Endothelial cell of umbilical vein (primary cell): ENCODE measurements at regions not wholly inside any gene's neighbourhood (a gene's known extent, or its start where the extent isn't known, plus 50 kb on each side); places are given as distances from the start of the nearest gene placed in this dataset.

Experiments
- BruUV-seq: library from RNA; stranded (reverse); fragments of 400-500 nt; replicated peaks from 2 replicates; lab custom pipeline; 2021; lab: Mats Ljungman, UMichigan
- CTCF ChIA-PET: fragments of 300-600, 350-600 bp; sonication (Branson Sonifier 250); formaldehyde crosslinking; loops from one replicate; lab custom pipeline; 2021; ENCODE audit warnings: antibody characterized with exemption, inconsistent platforms; lab: Charles Lee
- POLR2A ChIA-PET: fragments of 300-600, 350-600 bp; sonication (Branson Sonifier 250); formaldehyde crosslinking; loops from one replicate; lab custom pipeline; 2021; ENCODE audit warnings: antibody characterized with exemption, inconsistent platforms; lab: Charles Lee
- DNase-seq: peaks from one replicate; pipeline ENCODE4 v3.0.0-alpha.2; 2011; ENCODE audit warnings: low read depth, low spot score
- FAIRE-seq: peaks from 2 replicates; lab custom pipeline; 2011; peaks lifted over from hg19 to GRCh38; lab: Jason Lieb, UNC
- H2AFZ ChIP-seq: 2 replicates; pipeline ENCODE4 v1.6.0; 2012; ENCODE audit warnings: low read depth, low read length, control low read depth, inconsistent platforms
- H3K27ac ChIP-seq: 2 replicates; pipeline ENCODE4 v1.5.1; 2011; ENCODE audit warnings: low read depth, mild to moderate bottlenecking, control low read depth, low read length, moderate library complexity; ENCODE audit not compliant: insufficient read depth
- H3K27me3 ChIP-seq, 2 experiments: 2 replicates each; pipeline versions ENCODE4 v1.6.0 to v1.6.1; 2011; ENCODE audit warnings: low read length in 2 of 2, mixed read lengths in 1 of 2; ENCODE audit not compliant: control insufficient read depth in 2 of 2, insufficient read depth in 2 of 2
- H3K36me3 ChIP-seq, 2 experiments: 2 replicates in 1 of 2; 3 replicates in 1 of 2; pipeline ENCODE4 v1.5.1; 2011; ENCODE audit warnings: low read length in 2 of 2, mild to moderate bottlenecking in 1 of 2, moderate library complexity in 1 of 2; ENCODE audit not compliant: control insufficient read depth in 2 of 2, insufficient read depth in 2 of 2; ENCODE audit errors: extremely low read depth in 1 of 2
- H3K4me1 ChIP-seq: 3 replicates; pipeline ENCODE4 v1.5.1; 2011; ENCODE audit warnings: mild to moderate bottlenecking, low read length; ENCODE audit not compliant: control insufficient read depth, insufficient read depth; ENCODE audit errors: extremely low read depth
- H3K4me2 ChIP-seq: 2 replicates; pipeline ENCODE4 v1.6.1; 2011; ENCODE audit warnings: low read length, control low read depth, mixed read lengths; ENCODE audit not compliant: insufficient read depth
- H3K4me3 ChIP-seq, 3 experiments: fragments of 200-600 bp in 1 of 3; sonication (generic), shearing (Covaris generic) in 1 of 3; replicated peaks in 1 of 3; 2 replicates each; pipeline ENCODE4 v1.5.1; 2011 to 2016; ENCODE audit warnings: control low read depth in 3 of 3, low read length in 3 of 3, mild to moderate bottlenecking in 2 of 3, inconsistent platforms in 1 of 3, low read depth in 1 of 3, moderate library complexity in 1 of 3; ENCODE audit not compliant: insufficient read depth in 1 of 3
- H3K79me2 ChIP-seq: 2 replicates; pipeline ENCODE4 v1.6.0; 2012; ENCODE audit warnings: low read length, inconsistent platforms; ENCODE audit not compliant: control insufficient read depth, insufficient read depth
- H3K9ac ChIP-seq: replicated peaks from 2 replicates; pipeline ENCODE3; 2011; ENCODE audit warnings: low read length, control low read depth; ENCODE audit not compliant: insufficient read depth; ENCODE audit errors: extremely low read depth
- H3K9me1 ChIP-seq: replicated peaks from 3 replicates; pipeline ENCODE4 v1.6.0; 2011; ENCODE audit warnings: mild to moderate bottlenecking, low read length; ENCODE audit not compliant: control insufficient read depth, insufficient read depth; ENCODE audit errors: extremely low read depth
- H3K9me3 ChIP-seq: replicated peaks from 2 replicates; pipeline ENCODE4 v1.5.1; 2012; ENCODE audit warnings: low read length, inconsistent platforms; ENCODE audit not compliant: control insufficient read depth, insufficient read depth
- H4K20me1 ChIP-seq: replicated peaks from 2 replicates; pipeline ENCODE3; 2011; ENCODE audit warnings: mild to moderate bottlenecking, low read length; ENCODE audit not compliant: control insufficient read depth, insufficient read depth; ENCODE audit errors: extremely low read depth
- EZH2 ChIP-seq: IDR thresholded peaks from 2 replicates; pipeline ENCODE4 v1.6.1; 2012; ENCODE audit warnings: borderline replicate concordance, low read depth, mild to moderate bottlenecking, moderate library complexity, low read length, inconsistent platforms; ENCODE audit not compliant: severe bottlenecking
- FOS ChIP-seq: IDR thresholded peaks from 2 replicates; pipeline ENCODE4 v1.6.1; 2011; ENCODE audit warnings: mild to moderate bottlenecking, low read length, moderate library complexity, borderline replicate concordance; ENCODE audit not compliant: insufficient read depth
- GATA2 ChIP-seq: IDR thresholded peaks from 2 replicates; pipeline ENCODE4 v1.7.0; 2011; ENCODE audit warnings: low read depth, mild to moderate bottlenecking, moderate library complexity, mixed read lengths, low read length; ENCODE audit not compliant: insufficient read length, insufficient read depth
- JUN ChIP-seq: IDR thresholded peaks from 2 replicates; pipeline ENCODE4 v1.6.1; 2011; ENCODE audit warnings: borderline replicate concordance, low read depth; ENCODE audit not compliant: insufficient read length, insufficient read depth
- MYC ChIP-seq: IDR thresholded peaks from one replicate; pipeline ENCODE4 v1.6.1; 2011; ENCODE audit warnings: mild to moderate bottlenecking, low read depth, low read length
- POLR2A ChIP-seq: IDR thresholded peaks from 2 replicates; pipeline ENCODE4 v1.6.1; 2012; ENCODE audit warnings: low read depth, mild to moderate bottlenecking, control low read depth, low read length
- POLR2AphosphoS5 ChIP-seq: IDR thresholded peaks from 2 replicates; pipeline ENCODE4 v1.6.1; 2012; ENCODE audit warnings: low read depth, mild to moderate bottlenecking, control low read depth, low read length, moderate library complexity; ENCODE audit not compliant: insufficient read depth
- dilution Hi-C: fragments of 300-500 bp; cut with MboI; formaldehyde crosslinking; loops from one replicate; pipeline ENCODE4 v1.15.0; 2019; ENCODE audit warnings: low sequenced_read_pairs; ENCODE audit not compliant: extremely low pct_ligation_motif_present
- intact Hi-C: fragments of 100-400 bp; cut with micrococcal nuclease; formaldehyde crosslinking; loops from one replicate; pipeline ENCODE4 v1.10.0; 2022
- TF ChIP-seq, protein P1 (sequence below): IDR thresholded peaks from 2 replicates; pipeline ENCODE4 v1.6.1; 2011; ENCODE audit not compliant: insufficient read depth, insufficient read length
- TF ChIP-seq, protein P2 (sequence below), 2 donors: IDR thresholded peaks; 1 replicate in 1 of 2; 2 replicates in 1 of 2; pipeline ENCODE4 v1.5.1; 2011; ENCODE audit warnings: low read length in 2 of 2, mild to moderate bottlenecking in 2 of 2, moderate library complexity in 2 of 2, control low read depth in 1 of 2, inconsistent platforms in 1 of 2, low read depth in 1 of 2; ENCODE audit not compliant: insufficient read depth in 1 of 2; ENCODE audit errors: extremely low read depth in 1 of 2

DNA sequence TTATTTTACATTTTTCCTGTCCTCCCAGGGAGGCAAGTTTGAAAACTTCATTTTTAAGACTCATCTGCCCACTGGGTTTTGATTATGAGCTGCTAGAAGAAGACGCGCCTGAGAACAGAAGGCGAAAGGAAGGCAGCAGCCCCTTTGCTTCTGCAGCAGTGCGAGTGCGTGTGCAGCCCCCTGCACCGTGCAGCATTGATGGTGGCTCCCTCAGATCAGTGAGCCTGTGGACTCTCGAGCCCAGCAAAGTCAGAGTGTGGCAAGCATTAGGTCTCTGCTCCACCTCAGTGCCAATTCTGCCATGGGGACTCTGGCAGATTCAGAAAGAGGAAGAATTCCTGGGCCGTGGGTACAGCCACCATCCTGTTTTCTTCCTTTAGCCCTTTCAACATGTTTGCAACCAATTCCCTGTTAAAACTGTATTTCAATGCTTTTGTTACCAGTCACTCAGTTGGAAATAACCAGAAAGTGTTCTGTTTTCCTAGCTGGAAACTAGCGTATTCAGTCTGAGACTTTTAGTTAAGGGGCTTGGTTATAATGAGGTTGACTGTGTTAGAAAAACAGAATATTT lies 134.8 kb upstream of the OGFRL1 start:
- H3K9me1 ChIP-seq = no peaks in the 10 kb centered on the region
- no TSS peak for BruUV-seq
- no peaks in the 10 kb centered on the region for H3K36me3 ChIP-seq
- no peak for TF ChIP-seq MYC
- TF ChIP-seq, protein P1, sequence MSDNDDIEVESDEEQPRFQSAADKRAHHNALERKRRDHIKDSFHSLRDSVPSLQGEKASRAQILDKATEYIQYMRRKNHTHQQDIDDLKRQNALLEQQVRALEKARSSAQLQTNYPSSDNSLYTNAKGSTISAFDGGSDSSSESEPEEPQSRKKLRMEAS = no peak
- TF ChIP-seq, protein P2, sequence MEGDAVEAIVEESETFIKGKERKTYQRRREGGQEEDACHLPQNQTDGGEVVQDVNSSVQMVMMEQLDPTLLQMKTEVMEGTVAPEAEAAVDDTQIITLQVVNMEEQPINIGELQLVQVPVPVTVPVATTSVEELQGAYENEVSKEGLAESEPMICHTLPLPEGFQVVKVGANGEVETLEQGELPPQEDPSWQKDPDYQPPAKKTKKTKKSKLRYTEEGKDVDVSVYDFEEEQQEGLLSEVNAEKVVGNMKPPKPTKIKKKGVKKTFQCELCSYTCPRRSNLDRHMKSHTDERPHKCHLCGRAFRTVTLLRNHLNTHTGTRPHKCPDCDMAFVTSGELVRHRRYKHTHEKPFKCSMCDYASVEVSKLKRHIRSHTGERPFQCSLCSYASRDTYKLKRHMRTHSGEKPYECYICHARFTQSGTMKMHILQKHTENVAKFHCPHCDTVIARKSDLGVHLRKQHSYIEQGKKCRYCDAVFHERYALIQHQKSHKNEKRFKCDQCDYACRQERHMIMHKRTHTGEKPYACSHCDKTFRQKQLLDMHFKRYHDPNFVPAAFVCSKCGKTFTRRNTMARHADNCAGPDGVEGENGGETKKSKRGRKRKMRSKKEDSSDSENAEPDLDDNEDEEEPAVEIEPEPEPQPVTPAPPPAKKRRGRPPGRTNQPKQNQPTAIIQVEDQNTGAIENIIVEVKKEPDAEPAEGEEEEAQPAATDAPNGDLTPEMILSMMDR (IDR thresholded peaks at IDR 0.05; ENCODE audit: extremely low read depth in 1 of 2, insufficient read depth in 1 of 2, low read depth in 1 of 2, low read length in 2 of 2) = no peak
- no peak for TF ChIP-seq FOS
- TF ChIP-seq GATA2 = no peak
- no peak for TF ChIP-seq POLR2AphosphoS5
- no peak for TF ChIP-seq JUN
- no peak for TF ChIP-seq EZH2
- TF ChIP-seq POLR2A = no peak
- no peaks in the 10 kb centered on the region for H3K4me1 ChIP-seq
- peaks cover 2 to 3% of the 10 kb centered on the region in 2 experiments for H3K27me3 ChIP-seq
- dilution Hi-C loops (no loop called here), intact Hi-C loops (no loop called here)
- H3K9ac ChIP-seq = no peak overlapping the region
- ChIA-PET POLR2A (no interaction called here), CTCF (no interaction called here)
- H3K9me3 ChIP-seq = no peaks in the 10 kb centered on the region
- no peak for FAIRE-seq
- H4K20me1 ChIP-seq = no peaks in the 10 kb centered on the region
- no peak for DNase-seq
- H3K79me2 ChIP-seq = no peaks in the 10 kb centered on the region
- H2AFZ ChIP-seq = no peak overlapping the region
- H3K27ac ChIP-seq = no peak overlapping the region
- H3K4me2 ChIP-seq = no peak overlapping the region
- no peak overlapping the region for H3K4me3 ChIP-seq
